Medulla oblongata (tissue), 1 donor: ENCODE measurements at regions not wholly inside any gene's neighbourhood (a gene's known extent, or its start where the extent isn't known, plus 50 kb on each side); places are given as distances from the start of the nearest gene placed in this dataset.
"Not testable (repeated sequence)": the region's sequence is repeated elsewhere in the genome, so short reads cannot be mapped to it uniquely, and the experiment has no call there.

Source experiments
- DNase-seq: peaks from one replicate; pipeline ENCODE4 v3.0.0-alpha.2; 2015; ENCODE audit errors: extremely low spot score

DNA sequence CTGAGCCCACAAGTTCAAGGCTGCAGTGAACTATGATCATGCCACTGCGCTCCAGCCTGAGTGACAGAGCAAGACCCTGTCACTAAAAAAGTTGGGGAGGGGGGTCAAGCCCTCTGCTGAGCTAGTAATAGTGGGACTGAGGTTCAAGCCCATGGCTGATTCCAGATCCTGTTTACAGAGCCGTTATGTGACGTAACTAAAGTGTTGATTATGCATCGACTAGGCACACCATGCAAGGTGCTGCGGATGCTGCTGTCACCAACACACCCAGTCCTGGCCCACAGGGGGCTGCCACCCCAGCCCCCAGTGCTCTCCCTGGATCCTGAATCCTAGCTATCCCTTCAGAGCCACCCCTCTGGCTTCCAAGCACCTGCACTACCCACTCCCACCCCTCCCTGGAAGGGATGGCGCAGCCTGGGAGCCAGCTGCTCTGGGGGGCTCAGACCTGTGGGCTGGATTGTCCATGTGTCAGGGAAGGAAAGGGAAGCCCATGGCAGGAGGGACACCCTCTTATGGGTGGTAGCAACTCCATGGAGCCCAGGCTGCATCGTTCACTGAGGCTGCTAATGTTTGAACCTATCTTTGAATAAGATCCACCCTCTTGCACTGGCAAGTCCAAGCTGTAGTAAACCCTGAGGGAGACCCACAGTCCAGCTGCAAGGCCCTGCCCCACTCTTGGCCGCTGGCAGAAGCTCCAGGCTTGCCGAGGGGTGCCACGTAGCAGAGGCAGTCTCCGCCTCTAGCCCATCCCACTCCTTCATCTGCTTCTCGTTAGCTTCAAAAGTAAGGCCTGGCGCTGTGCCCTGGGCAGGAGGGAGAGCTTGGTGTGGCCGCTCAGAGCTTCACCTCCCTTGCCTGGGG, 95.0 kb downstream of the SNX5 start:
- peak; percentile 41 for DNase-seq

DNA sequence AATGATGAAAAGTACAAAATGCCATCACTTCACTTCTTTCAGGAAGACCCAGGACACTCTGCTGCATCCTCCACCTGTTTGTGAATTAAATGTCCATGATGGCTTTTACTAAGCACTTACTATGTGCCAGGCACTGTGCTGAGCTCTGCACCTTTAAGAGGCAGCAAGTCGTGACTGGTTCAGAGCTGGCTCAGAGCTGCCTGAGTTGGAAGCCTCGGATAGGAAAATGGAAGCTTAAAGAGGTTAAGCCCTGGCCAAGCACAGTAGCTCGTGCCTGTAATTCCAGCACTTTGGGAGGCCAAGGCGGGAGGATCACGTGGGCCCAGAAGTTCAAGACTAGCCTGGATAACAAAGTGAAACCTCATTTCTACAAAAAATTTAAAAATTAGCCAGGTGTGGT, 95.6 kb downstream of the SNX5 start:
- no peak for DNase-seq

DNA sequence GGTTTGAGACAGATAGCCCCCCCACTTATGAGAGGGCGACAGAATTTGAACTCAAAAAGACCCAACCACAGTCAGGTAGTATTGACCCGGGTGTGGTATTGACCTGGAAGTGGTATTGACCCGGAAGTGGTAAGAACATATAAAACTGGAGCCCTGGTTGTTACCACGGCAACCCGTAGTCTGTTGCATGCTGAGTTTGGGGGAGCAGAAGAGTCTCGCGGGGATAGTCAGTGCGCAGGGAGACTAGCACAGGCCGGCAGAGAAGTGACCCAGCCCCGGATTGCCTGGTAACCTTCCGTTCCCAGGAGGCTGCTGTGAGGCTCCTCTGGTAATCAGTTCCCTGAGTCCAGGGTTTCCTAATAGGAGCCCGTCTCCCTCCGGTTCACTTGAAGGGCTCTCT, 96.2 kb downstream of the SNX5 start:
- no peak for DNase-seq

DNA sequence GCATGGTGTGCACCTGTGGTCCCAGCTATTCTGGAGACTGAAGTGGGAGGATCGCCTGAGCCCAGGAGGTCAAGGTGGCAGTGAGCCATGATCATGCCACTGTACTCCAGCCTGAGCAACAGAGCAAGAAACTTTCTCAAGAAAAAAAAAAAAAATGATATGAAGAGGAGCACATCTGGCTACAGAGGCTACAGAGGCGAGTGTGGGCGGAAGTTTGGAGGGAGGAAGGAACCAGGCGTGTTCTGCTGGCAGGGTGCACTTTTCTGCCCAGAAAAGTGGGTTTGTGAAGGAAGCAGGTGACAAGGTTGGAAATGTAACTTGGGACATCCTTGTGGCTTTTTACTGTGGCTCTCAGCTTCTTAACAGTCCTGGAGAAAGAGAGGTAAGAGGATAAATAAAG, 96.7 kb downstream of the SNX5 start:
- no peak for DNase-seq

DNA sequence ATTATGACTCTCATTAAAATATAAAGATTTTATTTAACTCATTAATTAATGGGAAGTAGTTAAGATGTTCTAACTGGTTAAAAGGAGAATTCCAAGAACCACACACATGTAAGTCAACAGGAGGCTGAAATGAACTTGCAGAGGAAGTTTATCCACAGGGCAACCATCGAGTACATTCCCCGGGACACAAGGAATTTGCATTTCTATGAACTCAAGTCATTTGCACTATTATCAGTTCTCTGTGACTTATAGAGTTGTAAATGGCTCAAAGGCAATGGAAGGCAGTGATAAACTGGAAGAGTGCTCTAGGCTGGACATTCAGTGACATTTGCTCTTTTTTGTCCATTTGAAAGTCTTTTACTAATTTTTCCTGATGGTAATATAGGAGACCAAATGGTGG, 97.4 kb downstream of the SNX5 start:
- DNase-seq = no peak

DNA sequence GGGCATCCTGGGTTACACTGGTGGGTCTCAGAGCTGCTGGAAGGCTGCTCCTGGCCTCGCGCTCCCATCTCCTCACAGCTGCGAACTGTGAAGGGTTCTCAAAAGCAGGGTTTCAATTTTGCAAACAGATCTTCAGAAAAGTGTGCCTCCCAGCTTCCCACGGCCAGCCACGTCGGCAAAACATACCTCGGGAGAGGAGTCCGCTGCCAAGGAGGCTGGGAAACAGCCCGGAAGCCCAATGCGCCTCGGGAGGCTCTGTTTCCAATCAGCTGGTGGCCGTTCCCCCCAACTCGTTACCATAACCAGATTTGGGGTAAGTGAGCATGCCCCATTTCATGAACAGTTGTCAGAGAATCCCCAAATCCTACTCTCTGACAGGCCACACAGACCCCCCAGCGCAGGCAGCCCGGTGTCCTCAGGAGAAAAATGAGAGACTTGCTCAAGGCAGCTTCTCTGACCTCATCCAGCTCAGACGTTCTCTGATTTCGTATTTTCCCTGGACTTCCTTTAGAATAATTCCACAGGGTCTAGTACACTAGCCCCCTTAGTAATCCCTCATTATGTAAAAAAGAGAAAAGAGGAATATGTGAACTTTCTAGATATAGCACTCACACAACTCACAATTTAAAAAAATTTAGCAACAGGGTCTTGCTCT, 98.4 kb downstream of the SNX5 start:
- no peak for DNase-seq

DNA sequence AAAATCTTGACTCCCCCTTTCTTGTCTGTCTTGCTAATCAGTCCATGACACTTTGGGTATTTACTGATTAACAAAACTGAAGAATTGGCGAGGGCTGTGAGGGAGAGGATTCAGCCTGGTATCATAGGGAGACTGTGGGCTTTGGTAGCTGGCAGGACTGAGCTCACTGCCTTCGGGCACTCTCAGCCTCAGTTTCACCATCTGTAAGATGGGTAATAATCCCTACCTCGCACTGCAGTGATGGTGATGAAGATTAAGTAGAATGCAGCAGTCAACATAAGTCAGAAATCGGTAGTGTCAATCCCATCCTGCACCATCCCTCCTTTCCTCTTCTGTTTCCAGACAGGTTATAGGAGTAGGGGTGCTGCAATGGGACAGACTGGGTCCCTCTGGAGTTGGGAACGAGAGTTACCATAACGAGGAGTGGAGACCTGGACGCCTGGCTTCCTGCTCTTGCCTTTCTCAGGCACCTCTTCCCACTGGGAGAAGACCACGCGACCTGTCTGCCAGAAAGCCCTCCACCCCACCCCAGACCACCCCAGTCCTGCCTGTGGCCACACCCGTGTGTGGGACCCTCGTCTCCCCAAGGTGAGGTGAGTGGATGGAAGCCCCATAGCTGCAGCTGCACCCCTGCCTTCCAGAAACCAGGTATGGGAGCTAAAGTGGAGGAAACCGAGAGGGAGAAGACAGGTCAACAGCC, 99.1 kb downstream of the SNX5 start:
- DNase-seq = no peak

DNA sequence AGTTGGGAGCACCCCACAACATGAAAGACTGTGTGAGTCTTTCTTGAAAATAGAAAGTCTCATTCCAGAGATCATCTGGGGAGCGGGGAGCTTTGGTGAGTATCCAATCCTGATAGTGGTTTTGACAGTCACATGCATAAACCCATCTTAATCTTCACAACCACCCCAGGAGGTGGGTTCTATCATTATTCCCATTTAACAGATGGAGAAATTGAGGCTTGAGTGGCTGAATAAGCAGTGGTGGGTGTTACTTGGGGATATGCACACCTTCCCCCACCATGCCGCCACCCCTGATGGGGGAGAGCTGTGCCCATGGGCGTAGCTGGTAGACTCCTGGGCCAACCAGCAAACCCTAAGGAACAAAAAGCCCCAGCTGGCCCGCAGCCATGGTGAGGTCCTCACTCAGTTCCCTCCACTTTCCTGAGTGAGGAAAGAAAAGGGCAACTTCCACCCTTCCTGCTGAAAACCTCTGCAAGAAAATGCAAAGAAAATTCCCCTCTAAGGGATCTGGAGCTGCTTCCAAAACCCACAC, 99.8 kb downstream of the SNX5 start:
- DNase-seq = no peak

DNA sequence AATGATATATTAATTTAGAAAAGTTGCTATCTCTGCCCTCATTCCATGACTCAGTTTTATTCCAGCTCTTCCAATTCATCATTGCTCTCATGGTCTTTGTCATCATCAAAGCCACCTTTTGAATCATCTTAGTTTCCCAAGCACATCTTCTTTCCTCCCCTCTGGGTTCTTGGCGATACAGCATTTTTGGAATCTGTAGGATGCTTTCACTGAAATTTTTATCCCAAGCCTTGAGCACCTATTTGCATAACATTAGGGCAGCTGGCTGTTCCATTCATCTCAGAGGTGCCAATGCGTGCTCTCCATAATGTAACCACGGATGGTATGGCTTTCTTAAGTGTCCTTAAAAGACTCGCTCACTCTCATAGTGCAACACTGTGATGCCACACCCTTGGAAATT, 100.4 kb downstream of the SNX5 start:
- no peak for DNase-seq

DNA sequence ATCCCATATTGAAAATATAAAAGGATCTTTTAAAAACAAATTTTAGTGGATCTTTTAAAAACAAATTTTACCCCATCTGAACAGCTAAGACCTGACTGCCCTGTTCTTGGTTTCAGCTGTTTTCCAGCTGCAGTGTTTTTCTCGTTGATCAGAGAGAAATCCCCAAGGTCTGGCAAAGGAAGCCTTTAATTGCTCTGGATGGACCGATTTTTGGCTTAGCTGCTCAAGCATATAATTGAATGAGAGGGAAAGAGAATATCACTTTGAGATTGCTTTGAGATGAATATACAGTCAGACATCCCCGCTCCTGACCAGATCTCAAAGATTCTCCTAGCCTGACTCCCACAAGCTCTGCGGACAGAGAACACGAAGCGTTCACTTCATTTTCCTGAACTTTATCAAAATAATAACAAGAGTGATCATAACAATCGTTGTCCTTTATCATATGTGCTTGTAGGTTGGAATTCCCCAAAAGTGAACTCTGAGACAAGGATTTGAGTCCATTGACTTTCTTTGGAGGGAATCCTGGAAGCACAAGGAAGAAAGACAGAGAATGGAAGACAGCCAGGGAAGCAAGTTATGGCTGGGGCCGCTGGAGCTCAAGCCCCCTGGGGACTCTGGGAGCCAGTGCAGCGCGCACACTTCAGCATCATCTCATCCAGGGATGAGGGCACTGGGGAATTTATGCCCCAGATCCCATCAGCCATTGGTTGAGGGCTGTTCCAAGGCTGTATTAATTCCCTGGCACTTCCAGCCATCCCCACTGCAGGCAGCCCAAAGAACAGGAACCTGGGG, 101.3 kb downstream of the SNX5 start:
- DNase-seq = no peak

DNA sequence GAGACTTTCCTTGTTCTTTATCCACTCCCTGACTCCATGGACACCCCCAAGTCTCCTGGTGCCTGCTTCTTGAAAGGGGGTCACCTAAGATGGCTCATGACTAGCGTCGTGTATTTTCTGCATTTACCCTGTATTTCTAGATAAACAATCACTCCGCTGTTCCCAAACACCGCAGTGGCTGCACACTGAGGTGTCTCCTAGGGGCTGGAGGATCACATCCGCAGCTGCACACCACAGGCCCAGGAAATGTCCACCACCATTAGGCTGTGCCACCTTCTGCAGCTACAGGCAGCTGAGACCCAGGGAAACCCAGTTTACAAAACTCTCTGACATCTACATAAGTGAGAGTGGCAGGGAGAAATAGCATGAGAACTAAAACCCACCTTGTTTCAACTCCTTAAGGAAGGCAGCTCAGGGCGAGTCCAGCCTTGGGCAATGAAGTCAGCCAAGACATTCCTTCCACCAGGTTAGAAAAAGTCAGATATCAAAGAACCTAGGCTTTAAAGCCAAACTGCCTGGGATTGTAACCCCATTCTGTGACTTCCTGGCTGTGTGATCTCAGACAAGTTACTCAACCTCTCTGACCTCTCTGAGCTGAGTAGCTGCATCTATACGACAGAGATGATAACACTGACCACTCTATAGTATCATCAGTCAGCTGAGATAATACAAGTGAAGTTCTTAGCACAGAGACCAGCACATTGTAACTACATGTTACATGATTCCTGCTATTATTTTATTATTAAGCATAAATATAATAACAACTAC, 102.2 kb downstream of the SNX5 start:
- DNase-seq = no peak

DNA sequence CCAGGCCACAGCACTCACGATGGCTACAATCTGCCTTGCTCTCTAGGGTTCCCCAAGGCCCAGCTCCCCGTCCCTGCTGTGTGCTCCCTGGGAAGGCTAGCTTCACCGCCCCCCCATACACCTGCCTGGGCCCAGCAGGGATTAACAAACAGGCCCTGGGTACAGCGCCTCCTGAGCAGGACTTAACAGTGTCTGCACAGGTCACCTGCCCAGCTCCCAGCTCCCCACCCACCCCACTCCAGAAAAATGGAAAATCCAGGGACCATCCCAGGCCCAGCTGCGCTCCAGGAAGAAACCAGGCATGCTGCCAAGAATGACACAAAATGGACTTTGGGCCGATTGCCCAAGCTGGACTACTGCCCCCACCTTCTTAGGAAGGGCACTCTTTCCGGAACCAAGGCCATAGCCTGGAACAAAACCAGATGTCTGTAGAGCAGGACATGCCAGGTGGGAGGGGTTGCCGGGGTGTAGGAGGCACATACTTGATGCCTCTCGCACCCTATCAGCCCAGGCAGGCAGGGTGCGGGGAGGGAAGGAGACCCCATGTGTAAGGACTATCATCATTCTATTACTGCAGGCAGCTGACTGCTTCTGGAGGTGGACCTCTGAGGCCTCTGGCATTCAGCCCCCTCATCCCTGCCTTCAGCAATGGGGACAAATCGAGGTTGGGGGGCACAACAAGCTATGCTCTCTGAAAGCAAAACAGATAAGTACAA, 104.9 kb downstream of the SNX5 start:
- no peak for DNase-seq

DNA sequence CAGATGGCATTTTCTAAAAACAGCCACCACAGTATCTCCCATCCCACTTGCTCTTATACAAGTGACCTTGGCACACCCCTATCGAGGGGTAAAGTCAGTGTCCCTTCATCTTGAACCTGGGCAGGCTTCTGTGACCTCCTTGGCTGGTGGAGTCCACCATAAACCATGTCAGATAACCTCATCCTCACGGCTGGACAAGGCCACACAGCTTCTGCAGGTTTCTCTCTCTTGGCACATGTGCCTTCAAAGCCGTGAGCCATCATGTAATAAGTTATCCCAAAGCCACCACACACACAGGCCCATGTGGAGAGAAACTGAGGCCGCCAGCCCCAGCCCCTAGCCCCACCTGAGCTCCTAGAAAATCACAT, 105.4 kb downstream of the SNX5 start:
- no peak for DNase-seq

DNA sequence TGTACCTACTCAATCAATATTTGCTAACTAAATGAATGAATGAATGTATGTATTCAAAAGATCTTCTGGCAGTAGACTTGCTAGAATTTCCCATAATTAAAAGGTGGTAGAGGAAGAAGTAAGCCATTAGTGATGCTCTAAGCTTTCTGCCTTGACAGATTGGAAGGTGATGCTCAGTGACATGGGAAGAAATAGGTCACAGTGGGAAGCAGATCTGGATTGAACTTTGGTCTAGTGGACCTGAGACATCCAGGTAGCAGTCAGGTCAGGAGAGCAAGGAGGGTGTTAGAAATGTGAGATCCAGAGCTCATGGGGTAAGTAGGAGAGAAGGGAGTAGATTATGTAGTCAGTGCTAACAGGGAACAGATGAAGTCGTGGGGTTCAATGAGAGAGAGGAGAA, 106.4 kb downstream of the SNX5 start:
- no peak for DNase-seq

DNA sequence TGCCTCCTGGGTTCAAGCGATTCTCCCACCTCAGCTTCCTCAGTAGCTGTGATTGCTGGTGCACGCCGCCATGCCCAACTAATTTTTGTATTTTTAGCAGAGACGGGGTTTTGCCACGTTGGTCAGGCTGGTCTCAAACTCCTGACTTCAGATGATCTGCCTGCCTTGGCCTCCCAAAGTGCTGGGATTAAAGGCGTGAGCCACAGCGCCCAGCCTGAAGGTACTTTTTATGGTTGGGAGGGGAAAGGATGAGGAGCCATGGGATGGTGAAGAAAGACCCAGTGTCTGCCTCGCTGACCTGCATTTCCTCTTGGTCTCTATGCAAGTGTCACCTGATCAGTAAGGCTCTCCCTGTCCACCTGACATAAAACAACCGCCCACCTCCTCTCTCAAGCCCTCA, 107.0 kb downstream of the SNX5 start:
- DNase-seq = not testable (repeated sequence)

DNA sequence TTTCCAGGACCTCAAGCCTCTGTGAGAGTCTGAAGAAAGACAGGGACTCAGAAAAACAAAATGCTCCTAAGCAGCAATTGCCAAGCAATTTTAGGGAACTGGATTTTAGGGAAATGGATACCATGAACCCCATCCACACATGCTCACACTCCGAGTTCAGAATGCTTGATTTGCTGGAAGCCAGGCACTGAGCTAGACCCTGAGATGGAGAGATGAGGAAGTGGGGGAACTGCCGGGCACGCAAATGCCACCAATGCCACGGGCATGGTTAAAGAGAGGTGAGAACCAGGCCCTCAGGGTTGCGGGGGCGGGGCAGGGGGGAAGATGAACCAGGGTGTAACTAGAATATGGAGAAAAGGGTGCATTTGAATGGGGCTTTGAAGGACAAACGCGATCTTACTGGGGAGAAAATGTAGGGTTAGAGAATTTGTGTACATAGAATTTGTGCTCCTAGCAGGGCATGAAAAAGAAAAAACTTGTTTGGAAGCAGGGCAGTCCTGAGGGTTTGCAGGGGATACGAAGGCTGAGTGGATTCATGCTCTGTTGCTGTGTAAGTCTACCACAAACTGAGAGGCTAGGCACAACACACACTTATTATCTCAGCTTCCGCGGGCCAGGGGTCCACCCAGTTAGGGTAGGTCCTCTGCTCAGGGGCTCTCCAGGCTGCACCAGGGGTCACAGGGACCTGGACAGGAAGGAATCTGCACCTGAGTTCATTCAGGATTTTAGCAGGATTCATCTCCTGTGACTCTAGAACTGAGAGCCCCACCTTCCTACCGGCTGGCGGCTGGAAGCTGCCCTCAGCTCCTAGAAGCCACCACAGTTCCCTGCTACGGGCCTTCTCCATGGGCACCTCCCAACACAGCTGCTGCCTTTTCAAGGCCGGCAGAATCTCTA, 108.0 kb downstream of the SNX5 start:
- DNase-seq = no peak

DNA sequence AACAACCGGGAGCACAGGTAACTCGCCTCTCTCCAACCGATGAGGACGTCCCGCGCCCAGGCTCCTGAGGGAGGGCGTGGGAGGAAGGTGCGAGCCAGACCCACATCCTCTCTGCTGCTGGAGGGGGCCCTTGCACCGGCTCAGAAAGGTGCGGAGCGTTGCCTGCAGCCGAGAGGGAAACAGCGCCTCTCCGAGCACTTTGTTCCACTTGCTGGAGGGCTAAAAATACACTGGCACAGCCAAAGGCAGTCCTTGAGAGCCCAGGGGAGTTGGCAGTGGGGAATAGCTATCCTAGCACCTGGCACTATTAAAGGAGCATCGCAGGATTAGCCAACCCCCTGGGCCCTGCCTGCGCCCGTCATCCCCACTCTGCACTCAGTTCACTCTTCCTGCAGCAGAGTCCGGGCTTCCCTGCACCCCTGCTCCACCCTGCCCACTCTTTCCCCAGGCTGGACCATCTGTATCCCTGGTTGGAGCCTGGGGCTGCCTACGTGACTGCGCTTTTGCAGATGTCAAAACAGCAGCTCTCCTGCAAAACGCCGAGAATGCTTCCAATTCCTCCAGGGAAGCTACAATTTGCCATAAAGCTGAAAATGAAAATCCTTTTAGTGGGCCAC, 108.9 kb downstream of the SNX5 start:
- no peak for DNase-seq

DNA sequence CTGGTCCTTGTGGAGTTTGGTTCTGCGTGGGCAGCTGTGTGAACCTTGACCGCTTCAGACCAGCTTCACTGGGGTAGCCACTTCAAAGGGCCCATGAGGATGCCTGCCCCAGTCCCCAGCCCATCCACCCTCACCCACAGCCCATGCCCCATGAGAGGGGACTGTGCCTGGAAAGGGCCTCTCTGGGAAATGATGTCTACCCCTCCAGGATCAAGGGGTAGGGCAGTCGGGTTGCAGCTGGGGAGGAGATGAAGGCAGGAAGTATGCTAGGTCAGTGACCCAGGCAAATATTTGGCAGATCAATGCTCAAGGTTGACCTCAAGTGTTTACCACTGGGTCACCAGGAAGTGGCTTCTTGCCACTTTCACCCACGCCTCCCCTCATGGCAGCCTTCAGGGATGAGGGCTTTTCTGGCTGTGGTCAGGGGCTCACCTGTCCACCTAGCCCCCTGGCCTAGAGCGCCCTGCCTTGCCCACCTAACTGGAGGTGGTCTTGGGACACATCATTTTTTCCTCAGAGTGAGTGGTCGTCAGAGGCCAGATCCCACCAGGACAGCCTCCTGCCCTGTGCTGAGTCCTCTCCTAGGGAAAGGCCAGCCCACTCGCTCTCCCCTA, 109.5 kb downstream of the SNX5 start:
- DNase-seq = no peak
